IPS DF 6.9 (cell line): ENCODE measurements at regions not wholly inside any gene's neighbourhood (a gene's known extent, or its start where the extent isn't known, plus 50 kb on each side); places are given as distances from the start of the nearest gene placed in this dataset.

Experiments used
- DNase-seq: peaks from one replicate; pipeline ENCODE4 v3.0.0-alpha.2; 2013; ENCODE audit warnings: low read depth, low spot score
- H3K27ac ChIP-seq: one replicate; pipeline ENCODE4 v1.5.1; 2013; ENCODE audit warnings: low read length, control low read depth
- H3K27me3 ChIP-seq: 2 replicates; pipeline ENCODE4 v1.6.1; 2013; ENCODE audit warnings: mild to moderate bottlenecking, low read length; ENCODE audit not compliant: control insufficient read depth, insufficient read depth
- H3K36me3 ChIP-seq: 2 replicates; pipeline ENCODE4 v1.6.1; 2013; ENCODE audit warnings: low read length; ENCODE audit not compliant: control insufficient read depth, insufficient read depth
- H3K4me1 ChIP-seq: 2 replicates; pipeline ENCODE4 v1.6.1; 2013; ENCODE audit warnings: low read length; ENCODE audit not compliant: control insufficient read depth, insufficient read depth
- H3K4me3 ChIP-seq: 2 replicates; pipeline ENCODE4 v1.5.1; 2013; ENCODE audit warnings: mild to moderate bottlenecking, low read length
- H3K9me3 ChIP-seq: 2 replicates; pipeline ENCODE4 v1.6.1; 2013; ENCODE audit warnings: low read length, inconsistent platforms; ENCODE audit not compliant: control insufficient read depth, insufficient read depth
- WGBS: extraction: QIAGEN DNeasy Blood & Tissue Kit; methylation state at CpG from one replicate; pipeline ENCODE4 v1.1.7; 2013; ENCODE audit warnings: mixed read lengths, missing lambda C conversion rate; ENCODE audit not compliant: insufficient read length, insufficient coverage; 5-methylcytosine and 5-hydroxymethylcytosine counted together

- no peaks in the 10 kb centered on the region for H3K9me3 ChIP-seq
- no CpG with 5 or more reads among the region's 2 CpGs for WGBS
- no peak overlapping the region for H3K27ac ChIP-seq
- H3K4me1 ChIP-seq, result no peaks in the 10 kb centered on the region; the same call in 1 of the 2 replicates
- no peak overlapping the region for H3K4me3 ChIP-seq
- no peaks in the 10 kb centered on the region for H3K36me3 ChIP-seq
- no peak for DNase-seq
- H3K27me3 ChIP-seq, result no peaks in the 10 kb centered on the region
These were observed 54.1 kb downstream of the IRF2BPL start for GRCh38 chr14:76974365-76974764.

- H3K9me3 ChIP-seq, result no peaks in the 10 kb centered on the region
- H3K4me3 ChIP-seq, result no peak overlapping the region
- WGBS, result no CpG with 5 or more reads among the region's 6 CpGs
- no peak for DNase-seq
- peaks cover 2% of the 10 kb centered on the region for H3K4me1 ChIP-seq
- no peaks in the 10 kb centered on the region for H3K36me3 ChIP-seq
- no peaks in the 10 kb centered on the region for H3K27me3 ChIP-seq
- no peak overlapping the region for H3K27ac ChIP-seq
These were observed 57.0 kb downstream of the IRF2BPL start for GRCh38 chr14:76971549-76971948.

GRCh38 chr14:76968621-76969063, 59.9 kb downstream of the IRF2BPL start:
- no peak for DNase-seq
- Histone ChIP-seq H3K4me3 (no peak overlapping the region), H3K27ac (no peak overlapping the region), H3K36me3 (no peaks in the 10 kb centered on the region), H3K9me3 (no peaks in the 10 kb centered on the region), H3K27me3 (no peaks in the 10 kb centered on the region), H3K4me1 (peaks cover 4% of the 10 kb centered on the region)
- WGBS, result no CpG with 5 or more reads among the region's 16 CpGs

DNA sequence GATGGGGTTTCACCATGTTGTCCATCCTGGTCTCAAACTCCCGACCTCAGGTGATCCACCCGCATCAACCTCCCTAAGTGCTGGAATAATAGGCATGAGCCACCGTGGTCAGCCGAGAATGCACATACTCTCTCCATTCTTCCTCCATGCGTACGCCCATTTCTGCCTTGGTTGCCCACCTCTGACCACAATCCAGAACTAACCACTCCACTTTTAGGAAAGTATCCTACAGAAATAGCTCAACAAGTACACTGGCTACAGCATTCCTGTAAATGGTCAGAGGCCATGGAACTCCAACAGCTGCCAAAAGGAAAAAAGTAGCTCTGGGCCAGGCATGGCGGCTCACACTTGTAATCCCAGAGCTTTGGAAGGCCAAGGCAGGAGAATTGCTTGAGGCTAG, 60.7 kb downstream of the IRF2BPL start:
- WGBS, result no CpG with 5 or more reads among the region's 7 CpGs
- Histone ChIP-seq H3K27me3 (no peaks in the 10 kb centered on the region), H3K36me3 (no peaks in the 10 kb centered on the region), H3K4me1 (peaks cover 4% of the 10 kb centered on the region), H3K4me3 (no peak overlapping the region), H3K9me3 (no peaks in the 10 kb centered on the region), H3K27ac (no peak overlapping the region)
- DNase-seq, result no peak

- Histone ChIP-seq H3K36me3 (no peaks in the 10 kb centered on the region), H3K4me1 (peaks cover 7% of the 10 kb centered on the region), H3K4me3 (no peak overlapping the region), H3K27me3 (no peaks in the 10 kb centered on the region), H3K27ac (no peak overlapping the region), H3K9me3 (no peaks in the 10 kb centered on the region)
- WGBS, result no CpG with 5 or more reads among the region's 5 CpGs
- DNase-seq, result no peak
These were observed 63.3 kb downstream of the IRF2BPL start for GRCh38 chr14:76965232-76965631.

- Histone ChIP-seq H3K4me1 (peaks cover 7% of the 10 kb centered on the region), H3K4me3 (no peak overlapping the region), H3K9me3 (no peaks in the 10 kb centered on the region), H3K36me3 (no peaks in the 10 kb centered on the region), H3K27me3 (no peaks in the 10 kb centered on the region), H3K27ac (no peak overlapping the region)
- no peak for DNase-seq
- WGBS, result no CpG with 5 or more reads among the region's 5 CpGs
These were observed 63.8 kb downstream of the IRF2BPL start for GRCh38 chr14:76964695-76965094.

DNA sequence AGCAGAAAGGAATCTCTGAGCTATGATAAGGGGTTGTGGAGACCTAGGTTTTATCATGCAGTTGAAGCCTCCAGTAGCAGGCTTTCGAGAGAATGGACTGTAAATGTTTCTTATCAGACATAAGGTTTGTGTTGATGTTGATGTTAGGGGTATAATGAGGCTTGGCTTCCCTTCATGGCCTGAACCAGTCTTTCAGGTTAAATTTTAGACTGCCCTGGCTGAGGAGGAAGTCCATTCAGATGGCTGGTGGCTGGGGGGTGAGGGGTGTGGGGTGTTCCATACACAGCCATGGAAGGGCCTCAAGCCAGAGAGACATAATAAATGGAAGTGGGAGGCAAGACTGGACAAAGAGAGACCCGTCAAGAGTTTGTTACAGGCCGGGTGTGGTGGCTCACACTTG, 65.1 kb downstream of the IRF2BPL start:
- no peaks in the 10 kb centered on the region for H3K27me3 ChIP-seq
- H3K4me1 ChIP-seq, result peaks cover 5% of the 10 kb centered on the region
- no peak overlapping the region for H3K27ac ChIP-seq

GRCh38 chr14:76962303-76962660, 66.2 kb downstream of the IRF2BPL start:
- no CpG with 5 or more reads among the region's 1 CpG for WGBS
- no peaks in the 10 kb centered on the region for H3K27me3 ChIP-seq
- peaks cover 10% of the 10 kb centered on the region; the same call in 1 of the 2 replicates for H3K4me1 ChIP-seq
- H3K27ac ChIP-seq, result peak overlapping the region; percentile 36
- DNase-seq, result no peak
- no peaks in the 10 kb centered on the region for H3K9me3 ChIP-seq
- no peaks in the 10 kb centered on the region for H3K36me3 ChIP-seq
- no peak overlapping the region for H3K4me3 ChIP-seq

More for the DNA sequence above, 65.1 kb downstream of the IRF2BPL start:
- WGBS, result no CpG with 5 or more reads among the region's 3 CpGs
- no peaks in the 10 kb centered on the region for H3K36me3 ChIP-seq
- no peaks in the 10 kb centered on the region for H3K9me3 ChIP-seq
- no peak for DNase-seq
- H3K4me3 ChIP-seq, result no peak overlapping the region

- H3K36me3 ChIP-seq, result no peaks in the 10 kb centered on the region
- peaks cover 12% of the 10 kb centered on the region; the same call in 1 of the 2 replicates for H3K4me1 ChIP-seq
- no peaks in the 10 kb centered on the region for H3K9me3 ChIP-seq
- peak; percentile 99 for DNase-seq
- peak overlapping the region; percentile 36 for H3K27ac ChIP-seq
- WGBS, result no CpG with 5 or more reads among the region's 24 CpGs
- no peak overlapping the region for H3K4me3 ChIP-seq
- no peaks in the 10 kb centered on the region for H3K27me3 ChIP-seq
These were observed 66.7 kb downstream of the IRF2BPL start for GRCh38 chr14:76961631-76962302.

DNA sequence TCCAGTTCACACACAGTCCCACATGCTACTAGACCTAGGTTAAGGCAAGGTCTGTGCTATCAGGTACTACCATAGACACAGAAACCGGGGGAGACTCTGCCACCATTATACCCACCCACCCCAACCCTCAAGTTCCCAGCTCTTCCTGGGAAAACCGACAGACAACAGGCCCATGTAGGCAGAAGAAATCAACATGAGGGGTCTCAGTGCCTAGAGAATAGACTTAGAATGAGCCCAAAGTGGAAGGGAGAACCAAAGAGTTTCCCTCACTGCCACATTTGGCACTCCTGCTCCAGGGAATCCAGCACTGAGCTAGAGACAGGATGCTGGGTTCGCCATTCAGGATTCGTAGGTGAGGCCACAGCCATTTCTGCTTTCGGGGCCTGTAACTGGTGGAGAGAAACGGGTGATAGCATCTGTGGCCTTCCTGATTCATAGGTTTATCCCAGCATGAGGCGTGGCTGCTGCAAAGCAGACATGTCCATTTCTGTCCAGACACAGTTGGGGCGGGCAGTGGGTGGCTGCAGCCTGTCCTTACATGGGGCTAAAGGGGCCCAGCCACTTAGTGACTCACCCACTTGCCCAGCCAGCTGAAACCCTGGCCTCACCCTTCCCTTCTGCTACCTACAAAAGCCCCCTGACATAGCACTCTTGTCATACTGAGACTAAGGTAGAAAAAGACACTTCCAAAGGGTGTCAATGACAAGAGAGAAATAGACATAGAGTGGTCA, 69.4 kb downstream of the IRF2BPL start:
- Histone ChIP-seq H3K27ac (no peak overlapping the region), H3K27me3 (no peaks in the 10 kb centered on the region), H3K4me3 (no peak overlapping the region), H3K9me3 (no peaks in the 10 kb centered on the region), H3K36me3 (no peaks in the 10 kb centered on the region), H3K4me1 (peaks cover 10% of the 10 kb centered on the region; the same call in 1 of the 2 replicates)
- no peak for DNase-seq
- no CpG with 5 or more reads among the region's 8 CpGs for WGBS
